HG02852 (cell line): ENCODE measurements at regions not wholly inside any gene's neighbourhood (a gene's known extent, or its start where the extent isn't known, plus 50 kb on each side); places are given as distances from the start of the nearest gene placed in this dataset.
"Not testable (repeated sequence)": the region's sequence is repeated elsewhere in the genome, so short reads cannot be mapped to it uniquely, and the experiment has no call there.

ENCODE experiments used
- ATAC-seq: cut with Tn5 transposase; IDR thresholded peaks from one replicate; pipeline ENCODE4 v1.9.1; 2021; ENCODE audit warnings: mild to moderate bottlenecking, moderate library complexity; ENCODE audit not compliant: unreplicated experiment

- ATAC-seq, result not testable (repeated sequence)
These were observed 89.1 kb downstream of the FAM72B start for GRCh38 chr1:121095014-121095413.

GRCh38 chr1:121097127-121097866, 86.8 kb downstream of the FAM72B start:
- peak; percentile 92 for ATAC-seq

- ATAC-seq, result not testable (repeated sequence)
These were observed 86.3 kb downstream of the FAM72B start for GRCh38 chr1:121097867-121098215.

GRCh38 chr1:121109025-121109424, 75.1 kb downstream of the FAM72B start:
- ATAC-seq, result not testable (repeated sequence)

GRCh38 chr1:121116522-121117297, 67.4 kb downstream of the FAM72B start:
- not testable (repeated sequence) for ATAC-seq

GRCh38 chr1:121117298-121117611, 66.9 kb downstream of the FAM72B start:
- ATAC-seq, result not testable (repeated sequence)

GRCh38 chr1:121117622-121118479, 66.3 kb downstream of the FAM72B start:
- not testable (repeated sequence) for ATAC-seq
